HG02885 (cell line): ENCODE measurements at regions not wholly inside any gene's neighbourhood (a gene's known extent, or its start where the extent isn't known, plus 50 kb on each side); places are given as distances from the start of the nearest gene placed in this dataset.
A peak's percentile ranks its signal among the peaks of the same experiment; 100 is the strongest.
"Not testable (repeated sequence)": the region's sequence is repeated elsewhere in the genome, so short reads cannot be mapped to it uniquely, and the experiment has no call there.

ENCODE experiments used
- ATAC-seq: cut with Tn5 transposase; IDR thresholded peaks from one replicate; pipeline ENCODE4 v1.9.1; 2021; ENCODE audit warnings: mild to moderate bottlenecking; ENCODE audit not compliant: unreplicated experiment, poor library complexity

DNA sequence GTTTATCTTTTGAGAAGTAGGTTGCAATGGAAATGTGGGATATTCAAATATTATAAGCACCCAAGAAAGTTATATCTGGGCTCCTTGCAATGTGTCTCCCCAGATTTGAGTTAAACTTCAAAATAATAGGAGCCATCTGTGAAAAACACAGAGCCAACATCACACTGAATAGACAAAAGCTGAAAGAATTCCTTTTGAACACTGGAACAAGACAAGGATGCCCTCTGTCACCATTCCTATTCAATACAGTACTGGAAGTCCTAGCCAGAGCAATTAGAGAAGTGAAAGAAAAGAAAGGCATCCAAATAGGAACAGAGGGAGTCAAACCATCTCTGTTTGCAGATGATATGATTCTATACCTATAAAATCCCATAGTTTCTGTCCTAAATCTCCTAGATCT, 114.3 kb upstream of the IL1RAPL1 start:
- no peak for ATAC-seq

GRCh38 chrX:28487818-28488217, 99.4 kb upstream of the IL1RAPL1 start:
- peak; percentile 80 for ATAC-seq

- ATAC-seq = no peak
These were observed 95.9 kb upstream of the IL1RAPL1 start for GRCh38 chrX:28491322-28491721.

- no peak for ATAC-seq
These were observed 95.3 kb upstream of the IL1RAPL1 start for GRCh38 chrX:28491941-28492340.

DNA sequence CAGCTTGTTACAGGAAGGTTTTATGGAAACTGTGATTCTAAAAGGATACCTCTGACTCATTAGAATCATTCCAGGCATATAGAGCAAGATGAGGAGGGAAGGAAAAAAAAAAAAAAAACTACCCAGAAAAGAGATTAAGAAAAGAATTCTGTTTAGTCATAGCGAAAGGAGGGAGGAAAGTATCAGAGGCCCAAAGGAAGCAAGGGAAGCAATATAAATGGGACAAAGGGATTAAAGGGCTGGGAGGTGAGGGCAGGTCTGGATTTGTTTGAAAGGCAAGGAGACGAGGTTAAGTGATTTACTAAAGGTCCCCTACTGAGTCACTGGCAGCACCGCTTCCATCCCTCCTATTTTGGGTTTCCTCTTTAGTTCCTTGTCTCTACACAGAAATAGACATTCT, 88.6 kb upstream of the IL1RAPL1 start:
- ATAC-seq = no peak

DNA sequence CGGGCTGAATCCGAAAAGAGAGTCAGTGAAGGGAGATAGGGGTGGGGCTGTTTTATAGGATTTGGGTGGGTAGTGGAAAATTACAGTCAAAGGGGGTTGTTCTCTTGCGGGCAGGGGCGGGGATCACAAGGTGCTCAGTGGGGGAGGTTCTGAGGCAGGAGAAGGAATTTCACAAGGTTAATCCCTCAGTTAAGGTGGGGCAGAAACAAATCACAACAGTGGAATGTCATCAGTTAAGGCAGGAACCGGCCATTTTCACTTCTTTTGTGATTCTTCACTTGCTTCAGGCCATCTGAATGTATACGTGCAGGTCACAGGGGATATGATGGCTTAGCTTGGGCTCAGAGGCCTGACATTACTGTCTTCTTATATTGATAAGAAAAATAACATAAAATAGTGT, 84.6 kb upstream of the IL1RAPL1 start:
- not testable (repeated sequence) for ATAC-seq

- not testable (repeated sequence) for ATAC-seq
These were observed 79.6 kb upstream of the IL1RAPL1 start for GRCh38 chrX:28507650-28508049.

GRCh38 chrX:28520786-28521185, 66.5 kb upstream of the IL1RAPL1 start:
- no peak for ATAC-seq

GRCh38 chrX:28528354-28528753, 58.9 kb upstream of the IL1RAPL1 start:
- ATAC-seq = not testable (repeated sequence)
